Activated CD8-positive, alpha-beta memory T cell treated with anti-CD3 and anti-CD28 coated beads for 4 hours (primary cell): ENCODE measurements at regions not wholly inside any gene's neighbourhood (a gene's known extent, or its start where the extent isn't known, plus 50 kb on each side); places are given as distances from the start of the nearest gene placed in this dataset.
"Not testable (repeated sequence)": the region's sequence is repeated elsewhere in the genome, so short reads cannot be mapped to it uniquely, and the experiment has no call there.

Experiments used
- DNase-seq, 2 donors: peaks; one replicate each; pipeline ENCODE4 v3.0.0-alpha.2; 2020; ENCODE audit warnings: low read depth in 2 of 2

DNA sequence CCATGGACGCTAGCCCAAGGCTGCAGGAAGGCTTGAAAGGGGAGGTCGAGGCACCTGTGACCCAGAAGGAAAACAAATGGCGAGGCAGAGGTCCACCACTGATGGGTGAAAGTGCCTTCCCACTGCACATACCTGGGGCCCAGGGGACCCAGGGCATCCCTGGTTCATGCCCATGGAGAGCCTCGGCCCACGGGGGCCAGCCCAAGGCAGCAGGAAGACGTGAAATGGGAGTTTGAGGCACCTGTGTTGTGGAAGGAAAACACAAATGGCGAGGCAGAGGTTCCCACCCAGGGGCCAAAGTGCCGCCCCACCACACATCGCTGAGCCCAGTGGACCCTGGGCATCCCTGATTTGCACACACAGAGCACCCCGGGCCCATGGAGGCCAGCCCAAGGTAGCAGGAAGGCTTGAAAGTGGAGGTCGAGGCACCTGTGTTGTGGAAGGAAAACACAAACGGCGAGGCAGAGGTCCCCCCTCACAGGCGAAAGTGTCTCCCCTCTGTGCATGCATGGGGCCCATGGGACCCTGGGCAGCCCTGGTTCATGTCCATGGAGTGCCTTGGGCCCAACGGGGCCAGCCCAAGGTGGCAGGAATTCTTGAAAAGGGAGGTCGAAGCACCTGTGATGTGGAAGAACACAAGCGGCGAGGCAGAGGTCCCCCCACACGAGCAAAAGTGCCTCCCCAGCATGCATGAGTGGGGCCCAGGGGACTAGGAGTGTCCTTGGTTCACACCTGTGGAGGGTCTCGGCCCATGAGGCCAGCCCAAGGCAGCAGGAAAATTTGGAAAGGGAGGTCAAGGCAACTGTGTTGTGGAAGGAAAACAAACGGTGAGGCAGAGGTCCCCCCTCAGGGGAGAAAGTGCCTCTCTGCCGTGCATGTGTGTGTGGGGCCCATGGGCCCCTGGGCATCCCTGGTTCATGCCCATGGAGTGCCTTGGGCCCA is 383.3 kb downstream of the ALG10 start:
- no peak for DNase-seq

DNA sequence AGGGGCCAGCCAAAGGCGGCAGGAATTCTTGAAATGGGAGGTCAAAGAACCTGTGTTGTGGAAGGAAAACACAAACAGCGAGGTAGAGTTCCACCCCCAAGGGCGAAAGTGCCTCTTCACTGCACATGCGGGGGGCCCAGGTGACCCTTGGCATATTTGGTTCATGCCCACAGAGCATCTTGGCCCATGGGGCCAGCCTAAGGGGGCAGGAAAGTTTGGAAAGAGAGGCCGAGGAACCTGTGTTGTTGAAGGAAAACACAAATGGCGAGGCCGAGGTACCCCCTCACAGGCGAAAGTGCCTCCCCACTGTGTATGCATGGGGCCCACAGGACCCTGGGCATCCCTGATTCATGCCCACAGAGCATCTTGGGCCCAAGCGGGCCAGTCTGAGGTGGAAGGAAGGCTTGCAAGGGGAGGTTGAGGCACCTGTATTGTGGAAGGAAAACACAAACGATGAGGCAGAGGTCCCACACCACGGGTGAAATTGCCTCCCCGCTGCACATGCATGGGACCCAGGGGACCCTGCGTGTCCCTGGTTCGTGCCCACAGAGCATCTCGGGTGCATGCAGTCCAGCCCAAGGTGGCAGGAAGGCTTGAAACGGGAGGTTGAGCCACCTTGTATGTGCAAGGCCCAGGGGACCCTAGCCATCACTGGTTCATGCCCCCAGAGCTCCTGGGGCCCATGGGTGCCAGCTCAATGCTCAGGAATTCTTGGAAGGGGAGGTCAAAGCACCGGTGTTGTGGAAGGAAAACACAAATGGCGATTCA is 384.1 kb downstream of the ALG10 start:
- DNase-seq, result no peak

DNA sequence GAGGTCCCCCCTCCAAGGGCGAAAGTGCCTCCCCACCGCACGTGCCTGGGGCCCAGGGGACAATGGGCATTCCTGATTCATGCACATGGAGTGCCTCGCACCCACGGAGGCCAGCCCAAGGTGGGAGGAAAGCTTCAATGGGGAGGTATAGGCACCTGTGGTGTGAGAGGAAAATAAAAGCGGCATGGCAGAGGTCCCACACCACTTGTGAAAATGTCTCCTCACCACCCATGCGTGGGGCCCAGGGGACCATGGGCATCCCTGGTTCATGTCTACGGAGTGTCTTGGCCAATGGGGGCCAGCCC is 384.7 kb downstream of the ALG10 start:
- DNase-seq, result no peak

DNA sequence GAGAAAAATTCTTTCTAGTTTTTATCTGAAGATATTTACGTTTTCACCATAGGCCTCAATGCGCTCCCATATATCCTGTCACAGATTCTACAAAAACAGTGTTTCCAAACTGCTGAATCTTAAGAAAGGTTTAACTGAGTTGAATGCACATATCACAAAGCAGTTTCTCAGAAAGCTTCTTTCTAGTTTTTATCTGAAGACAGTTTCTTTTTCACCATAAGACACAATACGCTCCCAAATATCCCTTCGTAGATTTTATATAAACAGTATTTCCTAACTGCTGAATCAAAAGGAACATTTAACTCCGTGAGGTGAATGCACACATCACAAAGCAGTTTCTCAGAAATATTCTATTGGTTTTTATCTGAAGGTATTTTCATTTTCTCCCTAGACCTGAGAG is 385.5 kb downstream of the ALG10 start:
- no peak for DNase-seq

DNA sequence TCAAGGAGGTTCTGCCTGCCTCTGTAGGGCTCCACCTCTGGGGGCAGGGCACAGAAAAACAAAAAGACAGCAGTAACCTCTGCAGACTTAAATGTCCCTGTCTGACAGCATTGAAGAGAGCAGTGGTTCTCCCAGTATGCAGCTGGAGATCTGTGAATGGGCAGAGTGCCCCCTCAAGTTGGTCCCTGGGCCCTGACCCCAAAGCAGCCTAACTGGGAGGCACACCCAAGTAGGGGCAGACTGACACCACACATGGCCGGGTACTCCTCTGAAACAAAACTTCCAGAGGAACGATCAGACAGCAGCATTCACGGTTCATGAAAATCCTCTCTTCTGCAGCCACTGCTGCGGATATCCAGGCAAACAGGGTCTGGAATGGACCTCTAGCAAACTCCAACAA is 409.2 kb downstream of the ALG10 start:
- not testable (repeated sequence) for DNase-seq
